ENCODE measurements at regions not wholly inside any gene's neighbourhood (a gene's known extent, or its start where the extent isn't known, plus 50 kb on each side); places are given as distances from the start of the nearest gene placed in this dataset.

DNA sequence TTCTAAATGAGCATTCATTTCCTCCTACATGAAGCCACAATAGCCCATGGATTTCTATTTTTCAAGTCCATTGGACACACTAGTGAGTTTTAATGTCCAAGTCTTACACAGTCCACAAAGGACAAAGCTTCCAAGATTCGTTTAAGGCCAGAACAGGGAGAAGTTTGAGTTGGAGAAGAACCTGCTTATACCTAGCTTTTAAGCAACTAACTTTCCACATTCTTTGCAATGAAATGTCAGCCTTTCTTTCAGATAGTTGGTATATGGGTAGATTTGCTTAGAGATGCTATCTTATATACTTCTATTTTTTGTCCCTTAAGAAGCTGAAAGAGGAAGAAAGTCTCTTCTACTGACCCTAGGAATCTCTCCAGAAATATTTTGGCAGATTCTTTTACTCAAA is 66.1 kb upstream of the NPAS2 start:
- H3K4me3 ChIP-seq (ENCODE audit: low read depth, low read length) = no peak overlapping the region
- no peak for DNase-seq (ENCODE audit: low read depth)

DNA sequence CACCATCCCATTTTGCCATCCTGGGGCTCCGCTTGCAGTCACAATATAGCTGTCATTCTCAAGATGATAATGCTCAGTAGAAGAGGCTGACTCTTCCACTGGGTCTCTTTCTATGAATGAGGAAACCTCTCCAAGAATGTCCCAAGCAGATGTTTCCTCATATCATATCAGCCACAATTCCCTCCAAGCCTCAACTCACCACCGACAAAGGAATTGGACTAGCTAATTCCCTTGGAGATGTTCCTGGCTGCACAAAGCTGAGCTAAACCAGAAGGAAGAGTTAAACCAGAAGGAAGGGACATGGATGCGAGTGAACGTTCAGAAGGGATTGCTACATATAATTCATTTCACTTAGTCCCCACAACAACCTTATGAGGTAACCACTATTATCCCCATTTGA is 65.0 kb upstream of the NPAS2 start:
- peak; percentile 48 for DNase-seq (ENCODE audit: low read depth)
- H3K4me3 ChIP-seq (ENCODE audit: low read depth, low read length) = no peak overlapping the region

DNA sequence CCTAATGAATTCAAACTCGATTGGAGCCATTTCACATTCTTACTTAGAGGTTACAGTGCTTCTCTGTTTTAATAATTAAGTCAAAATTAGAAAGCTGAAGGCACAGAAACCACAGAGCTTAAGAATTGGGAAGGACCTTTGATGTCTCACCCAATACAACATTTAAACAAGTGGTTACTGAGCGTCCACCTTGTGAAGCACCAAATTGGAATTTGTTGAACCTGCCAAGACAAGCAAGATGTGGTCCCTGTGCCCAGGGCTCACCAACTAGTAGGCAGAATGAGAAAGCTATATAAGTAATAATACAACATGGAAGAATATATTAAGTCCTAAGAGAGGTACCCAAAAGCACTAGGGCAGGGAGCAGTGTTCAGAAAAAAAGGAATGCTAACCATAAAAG is 64.5 kb upstream of the NPAS2 start:
- H3K4me3 ChIP-seq (ENCODE audit: low read depth, low read length) = no peak overlapping the region
- no peak for DNase-seq (ENCODE audit: low read depth)

DNA sequence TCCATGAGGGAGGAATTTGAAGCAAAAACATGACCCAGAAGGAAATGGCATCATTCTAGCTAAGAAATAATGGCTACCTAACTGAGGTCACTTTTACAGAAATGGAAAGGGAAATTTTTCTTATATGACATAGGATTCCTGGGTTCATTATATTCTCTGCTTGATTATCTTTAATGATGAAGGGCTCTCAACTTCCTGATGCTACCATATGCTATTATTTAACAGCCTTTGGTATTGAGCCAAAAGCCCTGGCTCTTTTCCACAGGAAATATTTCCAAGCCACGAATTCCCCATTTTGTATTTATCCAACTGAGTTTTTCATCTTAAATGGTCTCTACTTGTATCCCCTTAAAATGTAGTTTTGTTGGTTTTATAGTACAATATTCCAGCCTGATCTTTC is 63.2 kb upstream of the NPAS2 start:
- no peak for DNase-seq (ENCODE audit: low read depth)
- H3K4me3 ChIP-seq (ENCODE audit: low read depth, low read length) = no peak overlapping the region

DNA sequence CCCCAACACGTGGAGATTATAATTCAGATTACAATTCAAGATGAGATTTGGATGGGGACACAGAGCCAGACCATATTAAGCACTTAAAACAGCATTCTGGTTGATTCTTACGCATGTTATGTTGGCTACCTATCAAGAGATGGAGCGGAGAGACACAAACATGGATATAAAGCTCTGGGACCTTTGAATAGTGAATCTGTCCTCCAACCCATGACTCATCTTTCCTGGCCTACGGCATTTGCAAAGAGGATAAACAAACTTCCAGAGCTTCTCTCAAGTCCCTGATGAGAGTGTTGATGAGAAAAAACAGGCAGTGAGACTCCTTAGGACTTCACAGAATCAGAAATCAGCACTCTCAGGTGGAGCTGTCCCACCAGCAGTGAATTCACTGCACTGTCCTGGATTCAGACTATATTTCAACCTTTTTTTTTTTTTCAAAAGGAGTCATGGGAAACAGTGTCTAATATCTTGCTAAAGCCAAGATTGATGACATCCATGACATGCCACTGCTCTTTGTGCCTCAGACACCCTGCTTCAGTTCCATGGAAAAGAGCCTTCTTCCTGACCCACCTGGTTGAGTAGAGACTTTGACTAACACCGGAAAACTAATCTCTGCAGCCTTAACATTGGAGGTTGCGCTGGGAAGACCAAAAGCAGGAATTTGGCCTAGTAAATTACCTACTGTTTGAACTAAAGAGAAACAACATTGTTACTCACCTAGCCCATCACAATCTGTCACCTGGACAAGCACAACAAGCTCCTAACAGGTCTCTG is 62.1 kb upstream of the NPAS2 start:
- DNase-seq (ENCODE audit: low read depth) = peak; percentile 95

DNA sequence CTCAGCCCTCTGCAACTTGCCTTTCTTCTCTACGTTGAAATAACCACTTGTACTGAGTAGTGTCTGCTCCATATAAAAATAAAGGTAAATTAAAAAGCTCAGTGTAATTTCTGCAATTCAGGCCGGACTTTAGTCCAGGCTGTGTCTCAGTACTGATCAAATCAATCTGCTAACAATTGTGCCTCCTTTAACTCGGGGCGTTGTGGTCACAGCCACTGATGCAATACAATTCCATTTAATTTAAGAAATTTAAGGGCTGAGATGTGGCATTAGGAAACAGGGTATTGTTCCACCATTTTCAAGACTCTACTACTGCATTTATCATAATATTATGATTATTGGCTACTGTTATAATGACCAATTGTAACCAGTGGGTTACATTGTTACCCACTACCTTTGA is 60.0 kb upstream of the NPAS2 start:
- no peak overlapping the region for H3K4me3 ChIP-seq (ENCODE audit: low read depth, low read length)
- DNase-seq (ENCODE audit: low read depth) = no peak

More for the DNA sequence above, 62.1 kb upstream of the NPAS2 start:
- no peak overlapping the region for H3K4me3 ChIP-seq (ENCODE audit: low read depth, low read length)

DNA sequence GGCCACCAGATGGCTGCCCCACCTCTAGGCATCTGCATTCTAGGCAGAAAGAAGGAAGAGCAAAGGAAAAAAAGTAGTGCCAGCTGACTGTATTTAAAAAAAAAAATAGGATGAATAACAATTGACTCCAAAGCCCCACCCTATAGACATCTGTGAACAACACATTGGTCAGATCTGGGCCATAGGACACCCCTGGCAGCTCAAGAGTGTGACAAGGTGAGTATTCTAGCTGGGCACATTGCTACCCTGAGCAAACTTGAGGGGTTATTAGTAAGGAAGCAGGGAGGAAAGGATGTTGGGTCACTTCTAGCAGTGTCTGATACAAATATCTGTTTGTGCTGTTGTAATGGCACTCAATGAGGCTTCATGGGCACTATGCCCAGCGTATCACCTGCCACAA is 58.6 kb upstream of the NPAS2 start:
- no peak overlapping the region for H3K4me3 ChIP-seq (ENCODE audit: low read depth, low read length)
- no peak for DNase-seq (ENCODE audit: low read depth)

DNA sequence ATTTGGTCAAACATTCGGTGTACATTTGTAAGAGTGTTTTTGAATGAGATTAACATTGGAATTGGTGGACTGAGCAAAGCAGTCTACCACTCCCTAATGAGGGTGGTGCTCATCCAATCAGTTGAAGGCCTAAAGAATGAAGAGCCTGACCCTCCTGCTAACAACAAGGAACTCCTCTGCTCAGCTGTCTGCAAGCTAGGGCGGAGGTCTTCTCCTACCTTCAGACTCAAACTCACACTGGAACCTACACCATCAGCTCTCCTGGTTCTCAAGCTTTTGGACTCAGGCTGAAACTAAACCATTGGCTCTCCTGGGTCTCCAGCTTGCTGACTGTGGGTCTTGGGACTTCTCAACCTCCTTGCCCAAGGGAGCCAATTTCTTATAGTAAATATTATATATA is 55.5 kb upstream of the NPAS2 start:
- DNase-seq (ENCODE audit: low read depth) = no peak

DNA sequence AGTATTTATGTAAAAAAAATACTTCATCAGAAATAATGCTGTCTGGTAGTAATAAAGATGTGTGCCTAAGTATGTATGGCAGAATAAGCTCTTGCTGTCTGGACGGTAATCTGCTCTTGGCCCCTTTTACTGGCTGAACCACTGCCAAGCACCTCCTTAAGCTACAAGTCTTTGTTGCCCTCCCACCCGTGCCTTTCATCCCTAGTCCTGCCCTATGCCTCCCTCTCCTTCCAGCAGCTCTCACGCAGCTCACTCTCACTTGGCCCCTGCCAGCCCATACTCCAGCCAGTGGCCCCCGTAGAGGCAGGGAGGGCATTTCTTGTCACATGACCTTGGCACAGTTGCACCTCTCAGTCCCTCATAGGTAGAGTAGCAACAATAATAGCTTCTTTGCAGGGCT is 54.5 kb upstream of the NPAS2 start:
- no peak overlapping the region for H3K4me3 ChIP-seq (ENCODE audit: low read depth, low read length)
- DNase-seq (ENCODE audit: low read depth) = no peak

More for the DNA sequence above, 55.5 kb upstream of the NPAS2 start:
- H3K4me3 ChIP-seq (ENCODE audit: low read depth, low read length) = no peak overlapping the region

DNA sequence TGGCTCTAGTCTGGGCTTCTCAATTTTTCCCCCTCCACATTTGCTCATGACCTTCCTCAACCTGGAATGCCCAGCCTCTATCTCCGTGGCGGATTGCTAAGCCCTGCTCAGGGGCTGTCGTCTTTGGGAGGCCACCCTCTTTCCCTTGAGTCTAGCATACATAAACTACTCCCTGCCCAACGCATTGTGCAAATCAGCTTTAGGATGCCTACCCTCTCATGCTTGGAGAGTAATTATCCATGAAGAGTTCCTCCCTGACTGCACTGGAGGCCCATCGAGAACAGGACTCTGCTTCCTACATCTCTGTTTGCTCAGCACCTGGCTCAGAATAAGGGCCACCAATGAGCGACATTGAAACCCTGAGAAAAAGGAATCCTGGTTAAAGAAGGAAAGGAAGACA is 53.7 kb upstream of the NPAS2 start:
- DNase-seq (ENCODE audit: low read depth) = no peak
- no peak overlapping the region for H3K4me3 ChIP-seq (ENCODE audit: low read depth, low read length)

DNA sequence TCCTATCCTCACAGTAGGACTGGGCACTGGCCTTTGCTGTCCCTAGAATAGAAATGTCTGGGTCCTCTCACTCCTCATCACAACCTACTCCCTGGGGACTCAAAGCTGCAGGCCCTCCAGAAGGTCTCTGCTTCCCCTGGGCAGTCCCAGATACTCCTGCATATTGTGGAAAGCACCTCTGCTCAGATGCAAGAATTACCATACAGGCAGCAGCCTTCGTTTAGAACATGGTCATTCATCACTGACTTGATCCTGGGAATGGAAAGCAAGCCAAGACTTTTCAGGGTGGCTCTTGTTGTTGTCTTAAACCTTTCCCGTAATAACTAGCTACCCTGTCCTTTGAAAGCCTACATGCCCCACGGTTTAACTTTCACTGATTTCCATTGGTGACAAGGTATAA is 53.1 kb upstream of the NPAS2 start:
- no peak for DNase-seq (ENCODE audit: low read depth)
- no peak overlapping the region for H3K4me3 ChIP-seq (ENCODE audit: low read depth, low read length)

DNA sequence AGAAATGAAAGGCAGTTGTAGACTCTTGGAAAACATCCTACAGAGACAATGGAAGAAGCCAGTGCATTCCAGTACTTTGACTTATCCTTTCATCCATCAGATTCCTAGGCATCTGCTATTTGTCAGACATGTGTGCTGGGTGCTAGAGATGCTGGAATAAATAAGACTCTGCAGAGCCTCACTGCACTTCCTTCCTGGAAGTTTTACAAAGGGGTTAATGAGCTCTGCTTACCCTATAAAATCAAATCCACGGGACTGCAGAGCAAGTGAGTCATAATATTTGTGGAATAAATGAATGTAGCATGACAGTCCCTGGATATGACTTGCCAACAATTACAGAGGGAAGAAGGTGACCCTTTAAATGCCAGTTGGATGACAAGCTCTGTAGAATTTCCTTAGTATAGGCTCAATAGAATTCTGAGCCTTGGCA is 52.7 kb upstream of the NPAS2 start:
- H3K4me3 ChIP-seq (ENCODE audit: low read depth, low read length) = no peak overlapping the region
- no peak for DNase-seq (ENCODE audit: low read depth)

DNA sequence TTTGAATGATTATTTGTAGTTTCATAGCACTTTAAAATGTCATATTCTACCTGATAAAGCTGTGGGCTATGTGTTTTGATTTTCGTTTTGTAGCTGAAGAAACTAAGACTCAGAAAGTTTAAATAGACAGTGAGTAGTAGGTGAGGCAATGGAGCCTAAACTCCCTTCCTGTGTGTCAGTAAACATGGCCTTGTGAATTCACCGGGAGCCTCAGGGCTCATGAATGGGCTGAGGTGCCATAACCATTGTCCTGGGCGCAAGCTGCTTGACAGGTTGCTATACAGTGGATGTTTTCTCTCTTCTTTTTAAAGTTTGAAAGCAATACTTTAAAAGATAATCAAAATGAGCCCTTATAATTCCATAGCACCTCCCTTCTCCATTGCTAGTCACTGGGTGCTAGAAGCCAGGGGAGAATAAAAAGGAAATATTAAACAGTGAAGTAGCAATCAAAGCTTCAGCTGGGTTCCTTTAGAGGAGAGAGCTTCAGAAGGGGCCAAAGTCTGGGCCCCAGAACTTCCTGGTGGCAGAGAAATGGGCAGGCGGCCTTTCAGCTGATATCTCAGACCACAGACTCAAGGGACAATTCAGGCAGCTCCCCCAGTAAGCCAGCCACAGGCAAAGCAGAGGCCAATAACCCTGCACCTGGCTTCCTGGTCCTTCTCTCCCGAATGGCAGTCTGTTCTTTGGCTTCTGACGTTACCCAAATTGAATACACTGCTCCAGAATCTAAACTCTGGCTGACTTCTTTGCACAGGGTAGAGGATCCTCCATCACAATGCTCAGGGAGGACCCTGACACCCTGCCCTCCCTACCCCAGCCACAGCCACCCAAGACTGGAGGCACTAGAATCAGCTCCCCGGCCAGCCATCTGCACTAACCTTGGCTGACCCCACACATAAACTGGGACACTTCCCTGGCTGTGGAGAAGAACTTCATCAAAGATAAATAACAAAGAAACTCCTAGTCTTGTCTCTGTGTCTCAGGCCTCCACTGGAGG is 51.8 kb upstream of the NPAS2 start:
- DNase-seq (ENCODE audit: low read depth) = no peak
- no peak overlapping the region for H3K4me3 ChIP-seq (ENCODE audit: low read depth, low read length)
